ENCODE measurements at regions not wholly inside any gene's neighbourhood (a gene's known extent, or its start where the extent isn't known, plus 50 kb on each side); places are given as distances from the start of the nearest gene placed in this dataset.

DNA sequence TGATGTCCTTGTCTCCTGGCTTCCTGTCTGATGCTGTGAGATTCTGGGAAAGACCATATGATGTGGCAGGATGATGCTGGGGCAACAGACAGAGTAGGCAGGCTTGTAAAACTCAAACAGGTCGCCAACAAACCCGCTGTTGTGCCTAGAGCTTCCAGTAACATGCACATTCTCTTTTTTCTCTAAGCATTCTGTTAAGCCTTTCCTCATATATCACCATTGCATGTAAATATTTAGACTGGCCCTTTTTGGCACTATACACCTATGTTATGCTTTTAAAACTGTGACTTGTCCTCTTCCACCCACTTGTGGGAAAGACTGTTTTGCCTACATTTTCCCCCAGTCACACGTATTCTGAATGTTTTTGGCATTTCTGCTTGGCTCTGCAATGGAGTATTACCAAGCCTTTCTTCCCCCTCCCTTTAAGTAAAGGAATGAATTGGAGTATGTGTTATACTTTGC is 250.4 kb upstream of the TANK start:
- H3K27me3 Mint-ChIP-seq (ENCODE audit: low read depth) = no peaks in the 10 kb centered on the region

DNA sequence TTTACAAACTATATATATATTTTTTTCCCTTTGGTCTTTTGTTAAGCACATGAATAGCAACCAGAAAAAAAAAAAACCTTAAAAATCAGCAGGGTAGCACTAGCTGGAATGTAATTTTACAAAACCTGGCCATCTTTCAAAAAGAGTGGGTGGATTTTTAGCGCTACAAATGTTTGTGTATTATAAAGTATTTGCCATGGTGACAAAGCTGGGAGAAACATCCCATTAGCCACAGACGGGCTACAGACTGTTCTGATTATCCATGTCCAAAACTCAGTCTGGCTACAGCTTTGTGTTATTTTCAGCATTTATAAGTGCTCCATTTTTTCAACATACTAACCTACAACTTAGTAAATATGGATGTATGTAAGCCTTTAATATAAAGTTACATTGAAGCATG is 249.5 kb upstream of the TANK start:
- Mint-ChIP-seq H3K9me3 (no peaks in the 10 kb centered on the region), H3K4me1 (ENCODE audit: low read depth) (no peaks in the 10 kb centered on the region), H3K27ac (no peak overlapping the region), H3K36me3 (ENCODE audit: low read depth) (no peaks in the 10 kb centered on the region), H3K27me3 (ENCODE audit: low read depth) (no peaks in the 10 kb centered on the region), H3K4me3 (no peak overlapping the region)

More for the DNA sequence above, 250.4 kb upstream of the TANK start:
- Mint-ChIP-seq H3K27ac (no peak overlapping the region), H3K4me1 (ENCODE audit: low read depth) (no peaks in the 10 kb centered on the region), H3K9me3 (no peaks in the 10 kb centered on the region), H3K36me3 (ENCODE audit: low read depth) (no peaks in the 10 kb centered on the region), H3K4me3 (no peak overlapping the region)

DNA sequence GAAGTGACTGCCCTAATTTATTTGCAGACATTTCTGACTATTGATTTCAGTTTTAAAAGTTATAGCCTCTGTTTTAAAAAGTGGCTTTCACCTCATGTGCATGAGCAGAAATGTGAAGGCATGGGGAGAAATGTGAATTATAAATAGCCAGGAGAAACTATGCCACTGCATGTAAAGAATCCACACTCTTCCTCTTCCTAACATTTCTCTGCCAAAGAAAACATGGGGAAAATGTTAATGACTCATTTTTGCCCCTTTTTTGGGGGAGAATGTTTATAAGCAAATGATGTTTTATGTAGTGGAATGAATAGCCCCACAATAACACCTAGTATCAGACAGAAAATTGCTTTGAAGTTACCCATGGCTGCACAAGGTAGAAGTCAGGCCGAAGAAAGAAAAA is 249.0 kb upstream of the TANK start:
- no peak overlapping the region for H3K27ac Mint-ChIP-seq
- no peaks in the 10 kb centered on the region for H3K4me1 Mint-ChIP-seq (ENCODE audit: low read depth)
- no peaks in the 10 kb centered on the region for H3K36me3 Mint-ChIP-seq (ENCODE audit: low read depth)
- H3K4me3 Mint-ChIP-seq = no peak overlapping the region
- H3K9me3 Mint-ChIP-seq = no peaks in the 10 kb centered on the region
- H3K27me3 Mint-ChIP-seq (ENCODE audit: low read depth) = no peaks in the 10 kb centered on the region

DNA sequence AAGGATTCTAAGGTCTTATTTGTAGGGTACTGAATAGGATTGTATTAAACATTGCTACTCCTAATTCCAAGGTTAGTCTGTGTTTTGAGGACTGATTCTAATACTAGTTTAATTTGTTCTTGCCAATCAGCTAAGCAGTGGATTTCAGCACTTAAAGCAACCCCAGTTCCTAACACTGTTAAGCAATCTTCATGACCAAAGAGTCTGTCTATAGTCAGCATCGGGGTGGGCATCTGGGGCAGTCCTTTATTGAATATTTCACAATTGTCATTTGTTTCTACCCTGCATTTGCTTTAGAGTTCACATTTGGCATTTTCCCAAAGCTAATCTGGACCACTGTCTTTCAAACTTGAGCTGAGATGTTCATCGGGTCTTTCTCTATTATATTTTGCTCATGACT is 248.0 kb upstream of the TANK start:
- no peaks in the 10 kb centered on the region for H3K36me3 Mint-ChIP-seq (ENCODE audit: low read depth)
- no peaks in the 10 kb centered on the region for H3K4me1 Mint-ChIP-seq (ENCODE audit: low read depth)
- no peak overlapping the region for H3K27ac Mint-ChIP-seq
- peaks cover 4% of the 10 kb centered on the region for H3K27me3 Mint-ChIP-seq (ENCODE audit: low read depth)
- no peaks in the 10 kb centered on the region for H3K9me3 Mint-ChIP-seq
- H3K4me3 Mint-ChIP-seq = no peak overlapping the region

DNA sequence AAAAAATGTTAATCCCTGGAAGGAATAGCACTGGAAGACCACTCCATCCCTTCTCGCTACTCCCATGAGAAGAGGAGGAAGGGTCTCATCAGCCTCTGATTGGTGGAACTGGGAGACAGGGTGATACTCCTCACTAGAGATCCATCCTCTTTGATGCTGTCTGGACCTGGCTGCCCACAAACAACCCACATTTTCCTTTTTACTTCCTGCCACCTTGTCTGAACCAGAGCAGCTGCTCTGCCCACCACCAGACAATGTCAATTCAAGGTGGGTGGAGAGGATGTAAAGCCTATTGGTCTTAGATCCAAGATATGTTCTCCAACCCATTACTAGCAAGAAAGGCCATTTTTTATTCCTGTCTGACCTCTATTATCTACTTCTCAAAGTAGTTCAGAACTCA is 246.9 kb upstream of the TANK start:
- H3K4me1 Mint-ChIP-seq (ENCODE audit: low read depth) = no peaks in the 10 kb centered on the region
- no peaks in the 10 kb centered on the region for H3K9me3 Mint-ChIP-seq
- no peak overlapping the region for H3K27ac Mint-ChIP-seq
- H3K4me3 Mint-ChIP-seq = no peak overlapping the region
- H3K36me3 Mint-ChIP-seq (ENCODE audit: low read depth) = no peaks in the 10 kb centered on the region
- peaks cover 4% of the 10 kb centered on the region for H3K27me3 Mint-ChIP-seq (ENCODE audit: low read depth)

DNA sequence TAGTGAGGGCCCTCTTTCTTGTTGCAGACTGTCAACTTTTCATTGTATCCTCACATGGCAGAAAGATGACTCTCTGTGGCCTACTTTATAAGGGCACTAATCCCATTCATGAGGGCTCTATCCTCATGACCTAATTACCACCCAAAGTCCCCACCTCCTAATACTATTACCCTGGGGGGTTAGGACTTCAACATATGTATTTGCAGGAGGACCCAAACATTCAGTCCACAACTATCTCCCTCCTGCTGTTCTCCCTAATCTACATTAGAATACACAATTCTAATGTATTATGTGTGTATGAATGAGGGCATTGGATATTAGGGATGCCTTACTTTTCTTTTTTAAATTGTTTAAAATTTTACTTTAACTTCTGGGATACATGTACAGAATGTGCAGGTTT is 246.0 kb upstream of the TANK start:
- H3K36me3 Mint-ChIP-seq (ENCODE audit: low read depth) = no peaks in the 10 kb centered on the region
- no peak overlapping the region for H3K27ac Mint-ChIP-seq

DNA sequence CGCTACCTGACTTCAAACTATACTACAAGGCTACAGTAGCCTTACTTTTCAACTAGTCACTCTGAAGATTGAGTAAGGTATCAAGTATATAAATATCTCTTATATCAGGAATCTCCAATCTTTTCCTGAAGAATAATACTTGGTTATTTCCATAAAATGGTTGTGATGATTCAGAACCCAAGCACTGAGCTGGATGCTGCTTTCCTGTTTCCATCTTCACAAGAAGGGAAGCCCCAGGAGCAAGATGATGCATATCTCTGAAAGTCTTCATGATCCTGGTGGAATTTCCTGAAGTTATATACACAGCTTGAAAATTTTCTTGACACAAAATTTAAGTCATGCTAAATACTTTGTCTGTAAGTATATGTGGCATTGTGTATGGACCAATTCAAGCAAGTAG is 243.9 kb upstream of the TANK start:
- Mint-ChIP-seq H3K4me1 (ENCODE audit: low read depth) (no peaks in the 10 kb centered on the region), H3K9me3 (no peaks in the 10 kb centered on the region), H3K27ac (no peak overlapping the region), H3K4me3 (no peak overlapping the region), H3K27me3 (ENCODE audit: low read depth) (peaks cover 4% of the 10 kb centered on the region), H3K36me3 (ENCODE audit: low read depth) (no peaks in the 10 kb centered on the region)

More for the DNA sequence above, 246.0 kb upstream of the TANK start:
- Mint-ChIP-seq H3K4me3 (no peak overlapping the region), H3K4me1 (ENCODE audit: low read depth) (no peaks in the 10 kb centered on the region), H3K27me3 (ENCODE audit: low read depth) (peaks cover 4% of the 10 kb centered on the region), H3K9me3 (no peaks in the 10 kb centered on the region)

DNA sequence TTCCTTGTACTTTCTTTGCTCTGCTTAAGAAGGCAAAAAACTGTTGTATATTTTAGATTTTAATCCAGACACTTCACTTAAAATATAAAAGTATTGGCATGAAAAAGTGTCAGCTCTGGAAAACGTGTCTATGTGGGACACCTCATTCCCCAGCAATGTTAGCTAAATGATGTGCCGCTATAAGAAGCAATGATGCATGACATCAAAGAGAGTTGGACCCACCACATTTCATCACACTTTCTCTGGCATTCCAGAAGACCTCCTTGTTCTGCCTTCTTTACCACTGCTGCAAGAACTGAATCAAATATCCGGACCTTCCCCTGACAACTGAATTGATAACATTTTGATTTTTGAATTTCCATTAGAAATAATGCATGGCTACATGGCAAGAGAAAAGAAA is 242.4 kb upstream of the TANK start:
- no peak overlapping the region for H3K27ac Mint-ChIP-seq
- H3K4me1 Mint-ChIP-seq (ENCODE audit: low read depth) = no peaks in the 10 kb centered on the region
- no peaks in the 10 kb centered on the region for H3K9me3 Mint-ChIP-seq
- H3K36me3 Mint-ChIP-seq (ENCODE audit: low read depth) = no peaks in the 10 kb centered on the region
- peaks cover 4% of the 10 kb centered on the region for H3K27me3 Mint-ChIP-seq (ENCODE audit: low read depth)
- H3K4me3 Mint-ChIP-seq = no peak overlapping the region

DNA sequence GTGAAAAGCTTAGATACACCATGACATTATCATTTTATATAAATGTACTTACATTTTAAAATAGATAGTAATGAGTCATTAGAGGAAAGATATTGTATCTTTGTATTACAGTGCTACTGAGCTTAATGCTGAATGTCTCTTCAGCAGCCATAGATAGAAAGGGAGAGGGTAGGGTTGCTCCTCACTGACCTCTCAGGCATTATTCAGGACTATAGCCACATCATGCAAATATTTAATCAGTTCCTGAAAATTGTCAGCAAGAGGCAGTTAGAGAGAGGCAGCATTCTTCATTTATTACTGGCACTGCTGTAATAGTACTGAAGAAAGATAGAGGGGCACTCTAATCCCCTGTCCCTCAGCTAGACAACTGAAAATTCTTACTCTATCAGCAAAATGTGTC is 242.0 kb upstream of the TANK start:
- no peaks in the 10 kb centered on the region for H3K36me3 Mint-ChIP-seq (ENCODE audit: low read depth)
- H3K4me1 Mint-ChIP-seq (ENCODE audit: low read depth) = no peaks in the 10 kb centered on the region
- H3K27me3 Mint-ChIP-seq (ENCODE audit: low read depth) = peaks cover 4% of the 10 kb centered on the region
- H3K27ac Mint-ChIP-seq = no peak overlapping the region
- H3K4me3 Mint-ChIP-seq = no peak overlapping the region
- H3K9me3 Mint-ChIP-seq = no peaks in the 10 kb centered on the region

DNA sequence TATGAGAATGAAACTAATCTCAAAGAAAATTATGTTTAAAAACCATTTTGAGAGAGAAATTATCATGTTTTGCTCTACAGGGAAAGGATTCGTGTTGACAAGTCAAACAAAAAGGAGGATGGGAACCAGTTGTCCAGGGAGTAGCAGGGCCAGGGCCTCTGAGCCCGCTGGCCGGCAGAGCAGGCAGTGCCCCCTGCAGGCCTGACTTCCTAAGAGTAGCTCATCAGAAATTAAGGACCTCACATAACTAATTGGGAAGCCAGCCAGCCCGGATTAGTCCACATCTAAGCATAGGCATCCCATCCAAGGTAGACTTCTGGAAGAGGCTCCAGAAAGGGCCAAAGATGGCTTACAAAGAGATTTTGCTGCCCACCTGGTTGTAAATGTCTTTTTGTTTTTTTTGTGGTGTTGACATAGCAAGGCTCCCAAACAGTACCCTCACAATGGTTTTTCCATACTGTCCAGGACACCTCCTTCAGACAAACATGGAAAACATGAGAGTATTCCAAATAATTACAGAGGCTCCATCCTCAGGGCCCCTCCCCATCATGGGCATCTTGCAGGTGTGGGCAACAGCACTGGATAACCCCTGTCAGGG is 241.2 kb upstream of the TANK start:
- no peak overlapping the region for H3K4me3 Mint-ChIP-seq
- H3K27ac Mint-ChIP-seq = no peak overlapping the region
- H3K27me3 Mint-ChIP-seq (ENCODE audit: low read depth) = peaks cover 4% of the 10 kb centered on the region
- no peaks in the 10 kb centered on the region for H3K9me3 Mint-ChIP-seq
- no peaks in the 10 kb centered on the region for H3K36me3 Mint-ChIP-seq (ENCODE audit: low read depth)
- no peaks in the 10 kb centered on the region for H3K4me1 Mint-ChIP-seq (ENCODE audit: low read depth)

DNA sequence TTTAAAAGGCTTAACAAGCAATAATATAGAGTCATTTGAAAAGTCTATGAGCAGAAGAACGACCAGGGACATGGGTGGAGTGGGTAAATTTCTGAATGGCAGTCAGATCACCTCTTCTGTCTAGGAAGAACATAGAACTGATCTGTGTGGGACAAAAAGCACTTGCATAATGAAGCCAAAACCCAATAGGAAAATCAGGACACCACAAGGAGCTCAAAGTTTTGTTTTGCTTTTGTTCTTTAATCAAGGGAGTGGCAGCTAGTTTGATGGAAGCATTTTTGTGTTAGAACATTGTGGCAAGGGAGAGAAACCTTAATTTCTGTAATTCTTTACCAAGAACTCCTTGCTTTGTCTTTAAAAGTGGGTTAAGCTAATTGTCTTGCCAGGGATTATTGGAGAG is 240.2 kb upstream of the TANK start:
- H3K36me3 Mint-ChIP-seq (ENCODE audit: low read depth) = no peaks in the 10 kb centered on the region
- H3K27me3 Mint-ChIP-seq (ENCODE audit: low read depth) = peaks cover 4% of the 10 kb centered on the region
- no peak overlapping the region for H3K4me3 Mint-ChIP-seq
- H3K9me3 Mint-ChIP-seq = no peaks in the 10 kb centered on the region
- H3K27ac Mint-ChIP-seq = no peak overlapping the region
- H3K4me1 Mint-ChIP-seq (ENCODE audit: low read depth) = no peaks in the 10 kb centered on the region

DNA sequence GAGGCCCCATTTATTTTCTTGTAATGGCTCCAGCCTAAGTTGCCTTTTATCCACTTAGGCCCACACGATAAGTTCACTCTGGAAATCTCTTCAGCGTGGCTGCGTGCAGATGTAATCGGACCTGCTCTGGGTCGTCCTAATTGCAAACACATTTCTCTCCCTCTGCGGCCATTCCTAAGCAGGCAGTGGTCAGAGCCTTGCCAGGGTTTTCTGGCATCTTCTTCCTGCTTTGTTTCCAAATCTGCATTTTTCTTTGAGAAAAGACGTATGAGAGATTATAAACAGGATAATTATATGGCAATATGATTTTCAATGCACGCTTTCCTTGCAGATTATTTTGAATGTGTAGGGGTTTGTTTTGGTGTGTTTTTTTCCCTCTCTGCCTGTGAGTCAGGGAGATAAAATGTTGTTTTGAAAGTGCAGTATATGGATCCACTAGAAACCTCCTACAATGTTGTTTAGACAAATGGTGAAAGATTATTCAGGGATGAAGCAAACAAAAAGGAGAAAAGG is 239.4 kb upstream of the TANK start:
- Mint-ChIP-seq H3K36me3 (ENCODE audit: low read depth) (no peaks in the 10 kb centered on the region), H3K27ac (no peak overlapping the region), H3K9me3 (no peaks in the 10 kb centered on the region), H3K4me1 (ENCODE audit: low read depth) (no peaks in the 10 kb centered on the region), H3K4me3 (no peak overlapping the region), H3K27me3 (ENCODE audit: low read depth) (peaks cover 5% of the 10 kb centered on the region)

DNA sequence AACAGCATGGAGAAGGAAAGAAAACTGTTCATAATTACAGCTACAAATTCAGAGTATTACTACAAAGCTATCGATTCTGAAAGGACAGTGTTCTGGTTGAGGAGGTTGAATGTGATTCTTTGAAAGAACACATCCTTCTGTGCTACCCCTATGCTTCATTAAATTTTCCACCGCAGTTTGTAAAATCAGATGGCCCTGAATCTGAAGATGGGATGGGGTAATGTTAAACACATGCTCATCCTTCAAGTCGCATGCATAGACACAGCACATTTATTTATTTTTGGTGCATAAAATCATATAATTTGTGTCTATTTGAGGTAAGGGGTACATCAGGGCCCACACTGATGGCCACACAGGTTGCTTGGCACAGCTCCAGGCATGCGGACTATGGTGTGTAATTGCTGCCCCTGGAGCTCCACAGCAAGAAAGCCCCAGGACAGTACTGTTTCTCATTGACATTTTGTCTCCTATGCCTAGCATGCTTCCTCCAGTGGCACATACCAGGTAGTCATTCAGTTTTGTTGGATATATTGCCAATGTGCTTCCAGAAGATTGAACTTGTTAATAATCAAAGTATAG is 238.8 kb upstream of the TANK start:
- H3K4me1 Mint-ChIP-seq (ENCODE audit: low read depth) = no peaks in the 10 kb centered on the region
- peaks cover 9% of the 10 kb centered on the region for H3K27me3 Mint-ChIP-seq (ENCODE audit: low read depth)
- no peak overlapping the region for H3K27ac Mint-ChIP-seq
- no peaks in the 10 kb centered on the region for H3K9me3 Mint-ChIP-seq
- H3K4me3 Mint-ChIP-seq = no peak overlapping the region
- H3K36me3 Mint-ChIP-seq (ENCODE audit: low read depth) = no peaks in the 10 kb centered on the region

DNA sequence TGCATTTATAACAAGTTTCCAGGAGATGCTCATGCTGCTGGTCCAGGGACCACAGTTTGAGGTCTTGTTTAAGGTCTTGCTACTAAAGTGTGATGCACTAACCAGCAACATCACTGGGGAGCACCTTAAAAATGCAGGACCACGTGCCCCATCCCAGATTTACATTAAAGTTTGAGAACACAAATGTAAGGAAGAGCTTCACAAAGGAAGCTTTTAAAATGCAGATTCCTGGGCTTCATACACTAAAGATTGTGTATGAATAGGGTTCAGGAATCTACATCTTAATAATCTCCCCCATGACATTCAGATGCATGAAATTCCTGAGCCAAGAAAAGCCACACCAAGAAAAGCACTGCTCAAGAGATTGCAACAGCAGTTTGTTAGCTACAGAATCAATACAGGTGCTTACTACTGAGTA is 235.3 kb upstream of the TANK start:
- Mint-ChIP-seq H3K27ac (no peak overlapping the region), H3K4me3 (no peak overlapping the region), H3K4me1 (ENCODE audit: low read depth) (no peaks in the 10 kb centered on the region), H3K9me3 (no peaks in the 10 kb centered on the region), H3K27me3 (ENCODE audit: low read depth) (peaks cover 5% of the 10 kb centered on the region), H3K36me3 (ENCODE audit: low read depth) (no peaks in the 10 kb centered on the region)

DNA sequence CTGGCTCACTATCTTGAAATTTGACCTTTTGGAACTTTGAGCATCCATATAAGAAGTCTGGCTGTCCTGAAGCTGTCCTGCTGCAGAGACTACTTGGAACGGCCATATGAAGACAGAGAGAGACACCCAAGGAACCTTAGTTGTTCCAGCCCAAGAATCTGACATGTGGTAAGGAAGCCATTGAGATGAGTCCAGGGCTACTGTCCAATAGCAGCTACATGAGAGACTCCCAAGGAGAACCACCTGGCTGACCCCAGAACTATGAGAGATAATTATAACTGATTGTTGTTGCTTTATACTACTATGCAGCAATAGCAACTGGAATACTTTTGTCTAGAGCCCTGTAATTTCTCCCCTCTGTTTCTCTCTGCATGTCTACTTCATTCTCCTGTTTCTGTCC is 234.3 kb upstream of the TANK start:
- Mint-ChIP-seq H3K9me3 (no peaks in the 10 kb centered on the region), H3K4me1 (ENCODE audit: low read depth) (no peaks in the 10 kb centered on the region), H3K36me3 (ENCODE audit: low read depth) (no peaks in the 10 kb centered on the region), H3K27me3 (ENCODE audit: low read depth) (peaks cover 5% of the 10 kb centered on the region), H3K27ac (no peak overlapping the region), H3K4me3 (no peak overlapping the region)

Data from T-helper 1 cell treated with Interleukin-12 subunit alpha and Interleukin-12 subunit beta and Interleukin-4 antibody, amounts not matched to agents 30 μg/mL and 1 μg/mL, for 36 hours (primary cell).